Pancreas (tissue), 10 donors: ENCODE measurements at regions not wholly inside any gene's neighbourhood (a gene's known extent, or its start where the extent isn't known, plus 50 kb on each side); places are given as distances from the start of the nearest gene placed in this dataset.
A peak's percentile ranks its signal among the peaks of the same experiment; 100 is the strongest.

Experiments
- ATAC-seq, 4 donors: fragments of 200-7000 bp; cut with Tn5 transposase; one replicate each; pipeline versions ENCODE4 v1.8.0 to v1.9.1; 2020; ENCODE audit warnings: mild to moderate bottlenecking in 4 of 4, moderate library complexity in 4 of 4
- DNase-seq, 6 donors: peaks; one replicate each; pipeline ENCODE4 v3.0.0-alpha.2; 2020
- FAIRE-seq: peaks from 2 replicates; lab custom pipeline; 2012; peaks lifted over from hg19 to GRCh38; lab: Jason Lieb, UNC
- H3K27ac ChIP-seq, 4 donors: fragments of 200-600 bp; sonication (generic); 1 replicate in 3 of 4; 2 replicates in 1 of 4; pipeline versions ENCODE4 v1.5.0 to v1.8.0; 2020
- H3K27me3 ChIP-seq, 4 donors: fragments of 200-600 bp; one replicate each; pipeline ENCODE4 v1.8.0; 2021
- H3K36me3 ChIP-seq, 3 donors: fragments of 200-600 bp; sonication (generic) in 1 of 3; one replicate each; pipeline versions ENCODE4 v1.5.0 to v1.8.0; 2020 to 2021
- H3K4me1 ChIP-seq, 3 donors: fragments of 200-600 bp; one replicate each; pipeline ENCODE4 v1.8.0; 2021
- H3K4me3 ChIP-seq, 4 donors: fragments of 200-600 bp; sonication (generic) in 2 of 4; one replicate each; pipeline versions ENCODE4 v1.5.0 to v1.8.0; 2020 to 2021
- H3K9me3 ChIP-seq, 4 donors: fragments of 200-600 bp; one replicate each; pipeline ENCODE4 v1.8.0; 2021
- WGBS, 2 donors: extraction: QIAGEN DNeasy Blood & Tissue Kit; methylation state at CpG; one replicate each; pipeline ENCODE4 v1.1.7; 2013; 5-methylcytosine and 5-hydroxymethylcytosine counted together
- intact Hi-C, 3 donors: fragments of 100-400 bp; cut with DNase I; formaldehyde crosslinking; loops; one replicate each; pipeline versions ENCODE4 v1.11.1 to v1.14.2; 2022
- TF ChIP-seq, protein P1 (sequence below), 4 donors: fragments of 200-600 bp; sonication (generic) in 3 of 4; IDR thresholded peaks; one replicate each; pipeline versions ENCODE4 v1.5.0 to v1.8.0; 2021; ENCODE audit warnings: antibody characterized with exemption in 4 of 4
- donor health status: healthy with polysubstance abuse.
- donor health status: DM: no; HTN: no; CAD: no; lungs with moderate emphysema.
- donor health status: DM: no; HTN: no; CAD: no.
- donor health status: control.
- donor health status: control.
- donor health status: Bipolar disorder and iron deficiency.
- donor health status: DM: yes; HTN: yes; CAD: no.
- donor health status: DM: no; HTN: no; CAD: no.
- donor health status: DM: no; HTN: no; CAD: no.
- donor health status: DM: yes; HTN: yes; CAD: no.

GRCh38 chr12:125744201-125744600 lies 679.0 kb downstream of the AACS start:
- Histone ChIP-seq H3K27me3 (peaks cover 0 to 6% (median 0%) of the 10 kb centered on the region in 4 donors), H3K36me3 (no peaks in the 10 kb centered on the region), H3K4me3 (no peak overlapping the region), H3K4me1 (no peaks in the 10 kb centered on the region), H3K27ac (no peak overlapping the region), H3K9me3 (no peaks in the 10 kb centered on the region)
- ATAC-seq (no peak), FAIRE-seq (no peak), DNase-seq (no peak)
- TF ChIP-seq, protein P1, sequence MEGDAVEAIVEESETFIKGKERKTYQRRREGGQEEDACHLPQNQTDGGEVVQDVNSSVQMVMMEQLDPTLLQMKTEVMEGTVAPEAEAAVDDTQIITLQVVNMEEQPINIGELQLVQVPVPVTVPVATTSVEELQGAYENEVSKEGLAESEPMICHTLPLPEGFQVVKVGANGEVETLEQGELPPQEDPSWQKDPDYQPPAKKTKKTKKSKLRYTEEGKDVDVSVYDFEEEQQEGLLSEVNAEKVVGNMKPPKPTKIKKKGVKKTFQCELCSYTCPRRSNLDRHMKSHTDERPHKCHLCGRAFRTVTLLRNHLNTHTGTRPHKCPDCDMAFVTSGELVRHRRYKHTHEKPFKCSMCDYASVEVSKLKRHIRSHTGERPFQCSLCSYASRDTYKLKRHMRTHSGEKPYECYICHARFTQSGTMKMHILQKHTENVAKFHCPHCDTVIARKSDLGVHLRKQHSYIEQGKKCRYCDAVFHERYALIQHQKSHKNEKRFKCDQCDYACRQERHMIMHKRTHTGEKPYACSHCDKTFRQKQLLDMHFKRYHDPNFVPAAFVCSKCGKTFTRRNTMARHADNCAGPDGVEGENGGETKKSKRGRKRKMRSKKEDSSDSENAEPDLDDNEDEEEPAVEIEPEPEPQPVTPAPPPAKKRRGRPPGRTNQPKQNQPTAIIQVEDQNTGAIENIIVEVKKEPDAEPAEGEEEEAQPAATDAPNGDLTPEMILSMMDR (IDR thresholded peaks at IDR 0.05): no peak
- 75 to 80% methylated on average over 4 of the region's 4 CpGs for WGBS, 2 donors
- intact Hi-C loops: no loop called here

DNA sequence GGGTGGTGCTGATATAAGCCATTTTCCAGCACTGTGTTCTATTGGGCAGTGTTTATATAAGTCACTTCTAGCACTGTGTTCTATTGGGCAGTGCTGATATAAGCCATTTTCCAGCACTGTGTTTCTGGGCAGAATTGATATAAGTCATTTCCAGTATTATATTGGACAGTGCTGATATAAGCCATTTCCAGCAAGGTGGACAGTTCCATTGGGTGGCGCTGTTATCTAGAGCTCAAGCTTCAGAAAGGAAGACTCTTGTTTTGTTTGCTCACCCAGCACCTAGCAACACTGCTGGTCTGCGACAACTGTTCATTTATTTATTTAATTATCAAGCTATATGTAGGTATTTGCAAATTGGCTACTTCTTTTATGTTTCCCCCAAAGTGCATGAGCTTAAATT lies 690.3 kb downstream of the AACS start:
- Histone ChIP-seq H3K27ac (no peak overlapping the region), H3K9me3 (no peaks in the 10 kb centered on the region), H3K36me3 (no peaks in the 10 kb centered on the region), H3K4me1 (no peaks in the 10 kb centered on the region), H3K27me3 (no peaks in the 10 kb centered on the region), H3K4me3 (no peak overlapping the region)
- DNase-seq (no peak), ATAC-seq (no peak), FAIRE-seq (no peak)
- 29 to 40% methylated on average over 2 of the region's 2 CpGs for WGBS, 2 donors
- intact Hi-C loops: no loop called here
- TF ChIP-seq, protein P1 (IDR thresholded peaks at IDR 0.05): no peak

DNA sequence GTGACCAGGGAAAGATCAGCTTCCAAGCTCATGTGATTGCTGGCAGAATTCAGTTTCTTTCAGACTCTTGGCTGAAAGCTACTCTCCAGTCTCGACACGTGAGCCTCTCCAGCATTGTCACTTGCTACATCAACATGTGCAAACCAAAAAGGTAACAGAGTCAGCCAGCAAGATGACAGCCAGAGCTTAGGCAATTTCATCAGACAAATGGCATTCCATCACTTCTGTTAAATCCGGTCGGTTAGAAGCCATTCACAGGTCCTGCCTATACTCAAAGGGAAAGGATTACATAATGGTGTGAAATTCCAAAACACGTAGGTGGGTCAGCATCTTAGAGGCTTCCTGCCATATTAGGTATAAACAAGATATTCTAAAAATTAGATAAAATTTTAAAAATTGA lies 700.9 kb downstream of the AACS start:
- DNase-seq (no peak), FAIRE-seq (no peak), ATAC-seq (no peak)
- TF ChIP-seq, protein P1 (IDR thresholded peaks at IDR 0.05): no peak
- 40 to 52% methylated on average over 5 of the region's 5 CpGs for WGBS, 2 donors
- intact Hi-C loops: no loop called here
- Histone ChIP-seq H3K4me1 (no peaks in the 10 kb centered on the region), H3K27me3 (no peaks in the 10 kb centered on the region), H3K36me3 (no peaks in the 10 kb centered on the region), H3K27ac (no peak overlapping the region), H3K9me3 (no peaks in the 10 kb centered on the region), H3K4me3 (no peak overlapping the region)

DNA sequence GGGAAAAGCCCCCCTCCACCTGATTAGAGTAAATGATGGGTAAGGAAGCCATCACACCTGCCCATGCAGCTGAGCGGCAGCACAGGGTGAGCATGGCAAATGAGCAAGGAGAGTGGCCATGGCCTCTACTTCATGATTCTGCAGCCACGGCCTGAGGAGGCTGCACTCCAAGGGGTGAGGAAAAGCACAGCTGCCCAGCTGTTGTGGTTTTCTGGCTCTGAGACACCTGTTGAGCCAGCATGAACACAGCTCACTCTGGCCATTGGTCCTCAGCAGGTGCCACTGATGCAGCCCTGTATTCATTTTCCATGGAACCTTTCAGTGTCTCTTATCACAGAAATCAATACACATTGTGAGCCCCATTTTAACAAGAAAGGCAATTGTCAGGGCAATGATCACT lies 707.2 kb downstream of the AACS start:
- H3K27me3 ChIP-seq: no peaks in the 10 kb centered on the region
- WGBS, 2 donors: 74 to 81% methylated on average over 2 of the region's 2 CpGs
- no peaks in the 10 kb centered on the region for H3K36me3 ChIP-seq
- no peak for DNase-seq
- H3K4me3 ChIP-seq: no peak overlapping the region
- ATAC-seq: no peak
- no peaks in the 10 kb centered on the region for H3K4me1 ChIP-seq
- H3K27ac ChIP-seq: no peak overlapping the region
- intact Hi-C loops: no loop called here
- TF ChIP-seq, protein P1 (IDR thresholded peaks at IDR 0.05): no peak
- no peaks in the 10 kb centered on the region for H3K9me3 ChIP-seq
- FAIRE-seq: no peak

GRCh38 chr12:125773033-125773640 lies 707.9 kb downstream of the AACS start:
- H3K27ac ChIP-seq: no peak overlapping the region
- FAIRE-seq (no peak), ATAC-seq (no peak), DNase-seq (peak in 1 of 6 donors; percentile 9)
- TF ChIP-seq, protein P1 (IDR thresholded peaks at IDR 0.05): no peak
- 32 to 42% methylated on average over 14 of the region's 14 CpGs for WGBS, 2 donors
- no peaks in the 10 kb centered on the region for H3K27me3 ChIP-seq
- H3K4me3 ChIP-seq: no peak overlapping the region
- H3K36me3 ChIP-seq: no peaks in the 10 kb centered on the region
- intact Hi-C loops: no loop called here
- H3K4me1 ChIP-seq: no peaks in the 10 kb centered on the region
- no peaks in the 10 kb centered on the region for H3K9me3 ChIP-seq
